Esophagus squamous epithelium (tissue), 5 donors: ENCODE measurements at regions not wholly inside any gene's neighbourhood (a gene's known extent, or its start where the extent isn't known, plus 50 kb on each side); places are given as distances from the start of the nearest gene placed in this dataset.

ENCODE experiments used
- DNase-seq: peaks from one replicate; lab custom pipeline; 2025; lab: John Stamatoyannopoulos, UW
- H3K27ac ChIP-seq, 4 donors: fragments of 200-600 bp; sonication (generic); one replicate each; pipeline ENCODE4 v1.5.1; 2016 to 2019; ENCODE audit warnings: mild to moderate bottlenecking in 1 of 4
- H3K27me3 ChIP-seq, 4 donors: fragments of 200-600 bp; sonication (generic); 1 replicate in 3 of 4; 2 replicates in 1 of 4; pipeline versions ENCODE4 v1.5.1 to v1.6.0; 2017 to 2021; ENCODE audit warnings: antibody characterized with exemption in 1 of 4
- H3K36me3 ChIP-seq, 3 donors: fragments of 200-600 bp; sonication (generic); one replicate each; pipeline ENCODE4 v1.5.1; 2016 to 2019
- H3K4me1 ChIP-seq, 3 donors: fragments of 200-600 bp; sonication (generic); one replicate each; pipeline ENCODE4 v1.5.1; 2017 to 2019
- H3K4me3 ChIP-seq, 4 donors: fragments of 200-600 bp; sonication (generic); 1 replicate in 3 of 4; 2 replicates in 1 of 4; pipeline ENCODE4 v1.5.1; 2016 to 2019; ENCODE audit warnings: mild to moderate bottlenecking in 2 of 4, moderate library complexity in 1 of 4
- H3K9me3 ChIP-seq, 3 donors: fragments of 200-600 bp; sonication (generic); one replicate each; pipeline ENCODE4 v1.5.1; 2016 to 2019
- POLR2A ChIP-seq, 4 donors: fragments of 450-650 bp; IDR thresholded peaks; one replicate each; pipeline ENCODE4 v1.6.1; 2017; ENCODE audit warnings: antibody characterized with exemption in 4 of 4, mild to moderate bottlenecking in 4 of 4, moderate library complexity in 3 of 4
- WGBS, 2 donors: methylation state at CpG; one replicate each; pipeline ENCODE4 v1.1.5; 2018; 5-methylcytosine and 5-hydroxymethylcytosine counted together
- intact Hi-C: fragments of 100-400 bp; cut with DNase I; formaldehyde crosslinking; loops from one replicate; pipeline ENCODE4 v1.15.0; 2022
- TF ChIP-seq, protein P1 (sequence below), 6 experiments: fragments of 450-650 bp in 4 of 6; fragments of 200-600 bp in 2 of 6; sonication (generic) in 2 of 6; IDR thresholded peaks; one replicate each; pipeline ENCODE4 v1.5.1; 2016 to 2019; ENCODE audit warnings: antibody characterized with exemption in 6 of 6, mild to moderate bottlenecking in 4 of 6, moderate library complexity in 4 of 6
- donor health status: DM: yes; HTN: yes; CAD: no.

- H3K36me3 ChIP-seq: no peaks in the 10 kb centered on the region
- H3K27me3 ChIP-seq: no peaks in the 10 kb centered on the region
- H3K4me3 ChIP-seq: no peak overlapping the region
- intact Hi-C loops: no loop called here
- TF ChIP-seq POLR2A (IDR thresholded peaks at IDR 0.05): no peak
- TF ChIP-seq, protein P1, sequence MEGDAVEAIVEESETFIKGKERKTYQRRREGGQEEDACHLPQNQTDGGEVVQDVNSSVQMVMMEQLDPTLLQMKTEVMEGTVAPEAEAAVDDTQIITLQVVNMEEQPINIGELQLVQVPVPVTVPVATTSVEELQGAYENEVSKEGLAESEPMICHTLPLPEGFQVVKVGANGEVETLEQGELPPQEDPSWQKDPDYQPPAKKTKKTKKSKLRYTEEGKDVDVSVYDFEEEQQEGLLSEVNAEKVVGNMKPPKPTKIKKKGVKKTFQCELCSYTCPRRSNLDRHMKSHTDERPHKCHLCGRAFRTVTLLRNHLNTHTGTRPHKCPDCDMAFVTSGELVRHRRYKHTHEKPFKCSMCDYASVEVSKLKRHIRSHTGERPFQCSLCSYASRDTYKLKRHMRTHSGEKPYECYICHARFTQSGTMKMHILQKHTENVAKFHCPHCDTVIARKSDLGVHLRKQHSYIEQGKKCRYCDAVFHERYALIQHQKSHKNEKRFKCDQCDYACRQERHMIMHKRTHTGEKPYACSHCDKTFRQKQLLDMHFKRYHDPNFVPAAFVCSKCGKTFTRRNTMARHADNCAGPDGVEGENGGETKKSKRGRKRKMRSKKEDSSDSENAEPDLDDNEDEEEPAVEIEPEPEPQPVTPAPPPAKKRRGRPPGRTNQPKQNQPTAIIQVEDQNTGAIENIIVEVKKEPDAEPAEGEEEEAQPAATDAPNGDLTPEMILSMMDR (IDR thresholded peaks at IDR 0.05): no peak
- H3K9me3 ChIP-seq: no peaks in the 10 kb centered on the region
- no peak overlapping the region for H3K27ac ChIP-seq
- 71 to 86% methylated on average over 3 of the region's 3 CpGs for WGBS, 2 donors
- no peak for DNase-seq
- H3K4me1 ChIP-seq: no peaks in the 10 kb centered on the region
Measured at GRCh38 chr3:106282943-106283342, 414.1 kb upstream of the CBLB start.

- no peaks in the 10 kb centered on the region for H3K36me3 ChIP-seq
- H3K9me3 ChIP-seq: no peaks in the 10 kb centered on the region
- H3K27ac ChIP-seq: no peak overlapping the region
- H3K4me1 ChIP-seq: no peaks in the 10 kb centered on the region
- H3K4me3 ChIP-seq: no peak overlapping the region
- DNase-seq: no peak
- WGBS, 2 donors: 86 to 90% methylated on average over 4 of the region's 4 CpGs
- intact Hi-C loops: no loop called here
- no peaks in the 10 kb centered on the region for H3K27me3 ChIP-seq
- TF ChIP-seq, protein P1 (IDR thresholded peaks at IDR 0.05): no peak
- TF ChIP-seq POLR2A (IDR thresholded peaks at IDR 0.05): no peak
Measured at GRCh38 chr3:106288781-106289180, 420.0 kb upstream of the CBLB start.

GRCh38 chr3:106290304-106290997, 421.6 kb upstream of the CBLB start:
- Histone ChIP-seq H3K4me1 (no peaks in the 10 kb centered on the region), H3K36me3 (no peaks in the 10 kb centered on the region), H3K4me3 (no peak overlapping the region), H3K27ac (no peak overlapping the region), H3K27me3 (no peaks in the 10 kb centered on the region), H3K9me3 (no peaks in the 10 kb centered on the region)
- TF ChIP-seq, protein P1 (IDR thresholded peaks at IDR 0.05): no peak
- no peak for TF ChIP-seq POLR2A (IDR thresholded peaks at IDR 0.05)
- intact Hi-C loops: no loop called here
- 57 to 80% methylated on average over 1 of the region's 1 CpG for WGBS, 2 donors
- DNase-seq: no peak

- Histone ChIP-seq H3K36me3 (no peaks in the 10 kb centered on the region), H3K27me3 (no peaks in the 10 kb centered on the region), H3K9me3 (no peaks in the 10 kb centered on the region), H3K4me3 (no peak overlapping the region), H3K27ac (no peak overlapping the region), H3K4me1 (no peaks in the 10 kb centered on the region)
- intact Hi-C loops: no loop called here
- WGBS, 2 donors: 78 to 83% methylated on average over 3 of the region's 3 CpGs
- no peak for DNase-seq
- TF ChIP-seq, protein P1 (IDR thresholded peaks at IDR 0.05): no peak
- TF ChIP-seq POLR2A (IDR thresholded peaks at IDR 0.05): no peak
Measured at GRCh38 chr3:106293161-106293560, 424.3 kb upstream of the CBLB start.

- Histone ChIP-seq H3K4me1 (no peaks in the 10 kb centered on the region), H3K27me3 (no peaks in the 10 kb centered on the region), H3K9me3 (no peaks in the 10 kb centered on the region), H3K4me3 (no peak overlapping the region), H3K36me3 (no peaks in the 10 kb centered on the region), H3K27ac (no peak overlapping the region)
- TF ChIP-seq, protein P1 (IDR thresholded peaks at IDR 0.05): no peak
- TF ChIP-seq POLR2A (IDR thresholded peaks at IDR 0.05): no peak
- intact Hi-C loops: no loop called here
- DNase-seq: no peak
Measured at GRCh38 chr3:106294121-106294520, 425.3 kb upstream of the CBLB start.
